ENCODE measurements at regions not wholly inside any gene's neighbourhood (a gene's known extent, or its start where the extent isn't known, plus 50 kb on each side); places are given as distances from the start of the nearest gene placed in this dataset.

DNA sequence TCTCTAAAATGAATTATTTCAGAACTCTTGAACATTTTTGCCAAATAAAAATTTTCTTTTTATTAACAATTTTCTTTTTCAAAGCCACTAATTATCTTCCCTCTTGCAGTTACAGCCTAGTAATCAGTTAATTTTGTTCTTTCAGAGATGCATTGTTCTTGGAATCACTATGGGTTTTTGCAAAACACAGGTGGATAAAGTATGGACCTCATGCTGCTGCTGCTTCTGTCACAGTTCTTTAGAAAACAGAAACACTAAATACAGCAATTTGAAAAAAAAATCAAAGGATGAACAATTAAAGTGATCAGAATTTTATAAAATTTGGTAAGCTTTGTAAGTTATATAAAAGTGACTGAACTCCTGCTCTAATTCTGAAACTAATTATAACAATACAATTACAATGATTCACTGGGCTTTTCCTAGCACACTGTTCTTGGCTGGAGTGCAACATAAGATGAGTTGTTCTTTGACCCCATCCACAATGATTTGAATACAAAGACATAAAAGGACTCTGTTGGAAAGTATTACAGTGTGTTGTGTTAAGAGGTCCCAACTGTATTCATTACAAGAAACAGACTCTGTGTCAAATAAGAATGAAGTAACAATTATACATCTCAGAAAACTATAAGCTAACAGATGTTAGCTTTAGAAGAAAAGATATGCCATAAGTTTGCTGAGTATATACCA, 59.4 kb upstream of the GK2 start:
- TF ChIP-seq, protein P1, sequence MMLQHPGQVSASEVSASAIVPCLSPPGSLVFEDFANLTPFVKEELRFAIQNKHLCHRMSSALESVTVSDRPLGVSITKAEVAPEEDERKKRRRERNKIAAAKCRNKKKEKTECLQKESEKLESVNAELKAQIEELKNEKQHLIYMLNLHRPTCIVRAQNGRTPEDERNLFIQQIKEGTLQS (CRISPR knock-in tag; conservative IDR thresholded peaks at IDR 0.05) = no peak
- TF ChIP-seq, protein P2, sequence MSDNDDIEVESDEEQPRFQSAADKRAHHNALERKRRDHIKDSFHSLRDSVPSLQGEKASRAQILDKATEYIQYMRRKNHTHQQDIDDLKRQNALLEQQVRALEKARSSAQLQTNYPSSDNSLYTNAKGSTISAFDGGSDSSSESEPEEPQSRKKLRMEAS (CRISPR knock-in tag; IDR thresholded peaks at IDR 0.05) = no peak
- TF ChIP-seq, protein P3, sequence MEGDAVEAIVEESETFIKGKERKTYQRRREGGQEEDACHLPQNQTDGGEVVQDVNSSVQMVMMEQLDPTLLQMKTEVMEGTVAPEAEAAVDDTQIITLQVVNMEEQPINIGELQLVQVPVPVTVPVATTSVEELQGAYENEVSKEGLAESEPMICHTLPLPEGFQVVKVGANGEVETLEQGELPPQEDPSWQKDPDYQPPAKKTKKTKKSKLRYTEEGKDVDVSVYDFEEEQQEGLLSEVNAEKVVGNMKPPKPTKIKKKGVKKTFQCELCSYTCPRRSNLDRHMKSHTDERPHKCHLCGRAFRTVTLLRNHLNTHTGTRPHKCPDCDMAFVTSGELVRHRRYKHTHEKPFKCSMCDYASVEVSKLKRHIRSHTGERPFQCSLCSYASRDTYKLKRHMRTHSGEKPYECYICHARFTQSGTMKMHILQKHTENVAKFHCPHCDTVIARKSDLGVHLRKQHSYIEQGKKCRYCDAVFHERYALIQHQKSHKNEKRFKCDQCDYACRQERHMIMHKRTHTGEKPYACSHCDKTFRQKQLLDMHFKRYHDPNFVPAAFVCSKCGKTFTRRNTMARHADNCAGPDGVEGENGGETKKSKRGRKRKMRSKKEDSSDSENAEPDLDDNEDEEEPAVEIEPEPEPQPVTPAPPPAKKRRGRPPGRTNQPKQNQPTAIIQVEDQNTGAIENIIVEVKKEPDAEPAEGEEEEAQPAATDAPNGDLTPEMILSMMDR (IDR thresholded peaks at IDR 0.05) = no peak
- TF ChIP-seq ZNF317 (CRISPR knock-in tag; IDR thresholded peaks at IDR 0.05; ENCODE audit: borderline replicate concordance, low read depth) (no peak), NR3C1 (CRISPR knock-in tag; conservative IDR thresholded peaks at IDR 0.05; ENCODE audit: low read depth) (no peak), ZNF121 (CRISPR knock-in tag; IDR thresholded peaks at IDR 0.05) (no peak), ZNF138 (CRISPR knock-in tag; conservative IDR thresholded peaks at IDR 0.05) (no peak), ETV6 (CRISPR knock-in tag; IDR thresholded peaks at IDR 0.05) (no peak), ZBTB21 (CRISPR knock-in tag; IDR thresholded peaks at IDR 0.05; ENCODE audit: borderline replicate concordance) (no peak), ELF4 (CRISPR knock-in tag; IDR thresholded peaks at IDR 0.05; ENCODE audit: low read depth) (no peak)
- TF ChIP-seq, protein P4, sequence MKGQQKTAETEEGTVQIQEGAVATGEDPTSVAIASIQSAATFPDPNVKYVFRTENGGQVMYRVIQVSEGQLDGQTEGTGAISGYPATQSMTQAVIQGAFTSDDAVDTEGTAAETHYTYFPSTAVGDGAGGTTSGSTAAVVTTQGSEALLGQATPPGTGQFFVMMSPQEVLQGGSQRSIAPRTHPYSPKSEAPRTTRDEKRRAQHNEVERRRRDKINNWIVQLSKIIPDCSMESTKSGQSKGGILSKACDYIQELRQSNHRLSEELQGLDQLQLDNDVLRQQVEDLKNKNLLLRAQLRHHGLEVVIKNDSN (CRISPR knock-in tag; IDR thresholded peaks at IDR 0.05) = no peak
